Liver (tissue), 8 donors: ENCODE measurements at regions not wholly inside any gene's neighbourhood (a gene's known extent, or its start where the extent isn't known, plus 50 kb on each side); places are given as distances from the start of the nearest gene placed in this dataset.
"Not testable (repeated sequence)": the region's sequence is repeated elsewhere in the genome, so short reads cannot be mapped to it uniquely, and the experiment has no call there.

Experiments used
- DNase-seq: peaks from one replicate; pipeline ENCODE4 v3.0.0-alpha.2; 2017; ENCODE audit warnings: low spot score
- H3K27ac ChIP-seq, 2 donors: one replicate each; pipeline ENCODE4 v1.7.0; 2013; ENCODE audit warnings: inconsistent platforms in 2 of 2, low read length in 2 of 2, control low read depth in 1 of 2, low read depth in 1 of 2, mild to moderate bottlenecking in 1 of 2
- H3K27me3 ChIP-seq, 4 donors: one replicate each; pipeline versions ENCODE4 v1.6.1 to v1.7.0; 2013; ENCODE audit warnings: low read length in 3 of 4, inconsistent platforms in 1 of 4, mild to moderate bottlenecking in 1 of 4, moderate library complexity in 1 of 4; ENCODE audit not compliant: control insufficient read depth in 4 of 4, insufficient read depth in 4 of 4
- H3K36me3 ChIP-seq, 4 donors: one replicate each; pipeline versions ENCODE4 v1.6.1 to v1.7.0; 2013; ENCODE audit warnings: low read length in 3 of 4, mild to moderate bottlenecking in 3 of 4, low read depth in 1 of 4, moderate library complexity in 1 of 4; ENCODE audit not compliant: control insufficient read depth in 4 of 4, insufficient read depth in 3 of 4
- H3K4me1 ChIP-seq, 4 donors: one replicate each; pipeline versions ENCODE4 v1.6.1 to v1.7.0; 2013; ENCODE audit warnings: low read length in 3 of 4, mild to moderate bottlenecking in 3 of 4, moderate library complexity in 1 of 4; ENCODE audit not compliant: control insufficient read depth in 4 of 4, insufficient read depth in 4 of 4
- H3K4me3 ChIP-seq, 3 donors: one replicate each; pipeline versions ENCODE4 v1.6.1 to v1.7.0; 2013; ENCODE audit warnings: low read length in 3 of 3, control low read depth in 1 of 3, low read depth in 1 of 3, mild to moderate bottlenecking in 1 of 3
- H3K9ac ChIP-seq, 2 donors: one replicate each; pipeline ENCODE4 v1.7.0; 2013; ENCODE audit warnings: low read length in 2 of 2, mild to moderate bottlenecking in 2 of 2, moderate library complexity in 2 of 2, control low read depth in 1 of 2, low read depth in 1 of 2
- H3K9me3 ChIP-seq, 4 donors: one replicate each; pipeline versions ENCODE4 v1.6.1 to v1.7.0; 2013; ENCODE audit warnings: low read length in 3 of 4; ENCODE audit not compliant: control insufficient read depth in 4 of 4
- CTCF ChIP-seq: fragments of 150-350 bp; IDR thresholded peaks from 2 replicates; pipeline ENCODE4 v1.5.1; 2017; ENCODE audit warnings: improper control_type of control experiment, low read depth, low read length; ENCODE audit not compliant: missing input control
- FOXA2 ChIP-seq: IDR thresholded peaks from 2 replicates; pipeline ENCODE4 v1.6.1; 2016; ENCODE audit warnings: antibody characterized with exemption
- GABPA ChIP-seq, 2 donors: IDR thresholded peaks in 1 of 2; conservative IDR thresholded peaks in 1 of 2; 2 replicates each; pipeline ENCODE4 v1.6.1; 2016; ENCODE audit warnings: antibody characterized with exemption in 2 of 2, mild to moderate bottlenecking in 1 of 2, moderate library complexity in 1 of 2
- HNF4A ChIP-seq, 2 donors: conservative IDR thresholded peaks; 2 replicates each; pipeline ENCODE4 v1.6.1; 2016; ENCODE audit warnings: antibody characterized with exemption in 2 of 2, mild to moderate bottlenecking in 2 of 2
- JUND ChIP-seq, 2 donors: IDR thresholded peaks; 2 replicates each; pipeline ENCODE4 v1.6.1; 2016; ENCODE audit warnings: antibody characterized with exemption in 2 of 2
- RAD21 ChIP-seq, 2 donors: IDR thresholded peaks; 2 replicates each; pipeline ENCODE4 v1.6.1; 2016; ENCODE audit warnings: antibody characterized with exemption in 2 of 2, mild to moderate bottlenecking in 2 of 2
- TAF1 ChIP-seq: conservative IDR thresholded peaks from 2 replicates; pipeline ENCODE4 v1.6.1; 2016; ENCODE audit warnings: antibody characterized with exemption, mild to moderate bottlenecking
- WGBS: extraction: QIAGEN DNeasy Blood & Tissue Kit; methylation state at CpG from one replicate; pipeline ENCODE4 v1.1.7; 2013; 5-methylcytosine and 5-hydroxymethylcytosine counted together
- TF ChIP-seq, protein P1 (sequence below): IDR thresholded peaks from 2 replicates; pipeline ENCODE4 v1.6.1; 2016; ENCODE audit warnings: antibody characterized with exemption, mild to moderate bottlenecking
- donor health status: healthy.
- donor health status: healthy.
- donor health status: healthy.
- donor health status: healthy.
- donor health status: healthy.

- H3K36me3 ChIP-seq, result no peaks in the 10 kb centered on the region
- H3K4me3 ChIP-seq, result no peak overlapping the region
- H3K9me3 ChIP-seq, result no peaks in the 10 kb centered on the region
- DNase-seq, result no peak
- H3K27me3 ChIP-seq, result no peaks in the 10 kb centered on the region
- no peak for TF ChIP-seq FOXA2
- TF ChIP-seq GABPA (IDR thresholded peaks at IDR 0.05 in 1 of 2, conservative IDR thresholded peaks at IDR 0.05 in 1 of 2), result no peak
- TF ChIP-seq JUND (IDR thresholded peaks at IDR 0.05), result no peak
- no peak for TF ChIP-seq CTCF
- TF ChIP-seq RAD21 (IDR thresholded peaks at IDR 0.05), result no peak
- TF ChIP-seq HNF4A (conservative IDR thresholded peaks at IDR 0.05), result no peak
- H3K9ac ChIP-seq, result no peak overlapping the region
- WGBS, result 77% methylated on average over 2 of the region's 2 CpGs
- H3K27ac ChIP-seq, result no peak overlapping the region
- no peaks in the 10 kb centered on the region for H3K4me1 ChIP-seq
Observed at GRCh38 chr11:15347969-15348734, 233.4 kb downstream of the INSC start.

GRCh38 chr11:15349413-15349812, 234.7 kb downstream of the INSC start:
- WGBS, result 85% methylated on average over 1 of the region's 1 CpG
- no peak for TF ChIP-seq FOXA2
- TF ChIP-seq, protein P1, sequence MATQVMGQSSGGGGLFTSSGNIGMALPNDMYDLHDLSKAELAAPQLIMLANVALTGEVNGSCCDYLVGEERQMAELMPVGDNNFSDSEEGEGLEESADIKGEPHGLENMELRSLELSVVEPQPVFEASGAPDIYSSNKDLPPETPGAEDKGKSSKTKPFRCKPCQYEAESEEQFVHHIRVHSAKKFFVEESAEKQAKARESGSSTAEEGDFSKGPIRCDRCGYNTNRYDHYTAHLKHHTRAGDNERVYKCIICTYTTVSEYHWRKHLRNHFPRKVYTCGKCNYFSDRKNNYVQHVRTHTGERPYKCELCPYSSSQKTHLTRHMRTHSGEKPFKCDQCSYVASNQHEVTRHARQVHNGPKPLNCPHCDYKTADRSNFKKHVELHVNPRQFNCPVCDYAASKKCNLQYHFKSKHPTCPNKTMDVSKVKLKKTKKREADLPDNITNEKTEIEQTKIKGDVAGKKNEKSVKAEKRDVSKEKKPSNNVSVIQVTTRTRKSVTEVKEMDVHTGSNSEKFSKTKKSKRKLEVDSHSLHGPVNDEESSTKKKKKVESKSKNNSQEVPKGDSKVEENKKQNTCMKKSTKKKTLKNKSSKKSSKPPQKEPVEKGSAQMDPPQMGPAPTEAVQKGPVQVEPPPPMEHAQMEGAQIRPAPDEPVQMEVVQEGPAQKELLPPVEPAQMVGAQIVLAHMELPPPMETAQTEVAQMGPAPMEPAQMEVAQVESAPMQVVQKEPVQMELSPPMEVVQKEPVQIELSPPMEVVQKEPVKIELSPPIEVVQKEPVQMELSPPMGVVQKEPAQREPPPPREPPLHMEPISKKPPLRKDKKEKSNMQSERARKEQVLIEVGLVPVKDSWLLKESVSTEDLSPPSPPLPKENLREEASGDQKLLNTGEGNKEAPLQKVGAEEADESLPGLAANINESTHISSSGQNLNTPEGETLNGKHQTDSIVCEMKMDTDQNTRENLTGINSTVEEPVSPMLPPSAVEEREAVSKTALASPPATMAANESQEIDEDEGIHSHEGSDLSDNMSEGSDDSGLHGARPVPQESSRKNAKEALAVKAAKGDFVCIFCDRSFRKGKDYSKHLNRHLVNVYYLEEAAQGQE, result no peak
- Histone ChIP-seq H3K9ac (no peak overlapping the region), H3K27me3 (no peaks in the 10 kb centered on the region), H3K4me1 (no peaks in the 10 kb centered on the region), H3K9me3 (no peaks in the 10 kb centered on the region), H3K4me3 (no peak overlapping the region), H3K27ac (no peak overlapping the region), H3K36me3 (no peaks in the 10 kb centered on the region)
- DNase-seq, result no peak

GRCh38 chr11:15361316-15361715, 246.6 kb downstream of the INSC start:
- DNase-seq, result no peak
- no peaks in the 10 kb centered on the region for H3K4me1 ChIP-seq
- no peaks in the 10 kb centered on the region for H3K36me3 ChIP-seq
- H3K4me3 ChIP-seq, result no peak overlapping the region
- no peak for TF ChIP-seq GABPA (IDR thresholded peaks at IDR 0.05 in 1 of 2, conservative IDR thresholded peaks at IDR 0.05 in 1 of 2)
- TF ChIP-seq RAD21 (IDR thresholded peaks at IDR 0.05), result no peak
- TF ChIP-seq TAF1, result no peak
- 79% methylated on average over 2 of the region's 2 CpGs for WGBS
- H3K9ac ChIP-seq, result no peak overlapping the region
- no peak overlapping the region for H3K27ac ChIP-seq
- no peaks in the 10 kb centered on the region for H3K27me3 ChIP-seq
- H3K9me3 ChIP-seq, result no peaks in the 10 kb centered on the region

- H3K4me1 ChIP-seq, H3K9ac ChIP-seq, DNase-seq, H3K27ac ChIP-seq, H3K9me3 ChIP-seq, H3K36me3 ChIP-seq, H3K27me3 ChIP-seq, H3K4me3 ChIP-seq: not testable (repeated sequence)
- 70% methylated on average over 5 of the region's 5 CpGs for WGBS
Observed at GRCh38 chr11:15365286-15365685, 250.6 kb downstream of the INSC start.
